HG03196 (cell line): ENCODE measurements at regions not wholly inside any gene's neighbourhood (a gene's known extent, or its start where the extent isn't known, plus 50 kb on each side); places are given as distances from the start of the nearest gene placed in this dataset.

Source experiments
- ATAC-seq: cut with Tn5 transposase; IDR thresholded peaks from one replicate; pipeline ENCODE4 v1.9.1; 2021; ENCODE audit not compliant: unreplicated experiment

- ATAC-seq = no peak
Observed at GRCh38 chr18:25815659-25816058, 274.8 kb downstream of the SS18 start.

DNA sequence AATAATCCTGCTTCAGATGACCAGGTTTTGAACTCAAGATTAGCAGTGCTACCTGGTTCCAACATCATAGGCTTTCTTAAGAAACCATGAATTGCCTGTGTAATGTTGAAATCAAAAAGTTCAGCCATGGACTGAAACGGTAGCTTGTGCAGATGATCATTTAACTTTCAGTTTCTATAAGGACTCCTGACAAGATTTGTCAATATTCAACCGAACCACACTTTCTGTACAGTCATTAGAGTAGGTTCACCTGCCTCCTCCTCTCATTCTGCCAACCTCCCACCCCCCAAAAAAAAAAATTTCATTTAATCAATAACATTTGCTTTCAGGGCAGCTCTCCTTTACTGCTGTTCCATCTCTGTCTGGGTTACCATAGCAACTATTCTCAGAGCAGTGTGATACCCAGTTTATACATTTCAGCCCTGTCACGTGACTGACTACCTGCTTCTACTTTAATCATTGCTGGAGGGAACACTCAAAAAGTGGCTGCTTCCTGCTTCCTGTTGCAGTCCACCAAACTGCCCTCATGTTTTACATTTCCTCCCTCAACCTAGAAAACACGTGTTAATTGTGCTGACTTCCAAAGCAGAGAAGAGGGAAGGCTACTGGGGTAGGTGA is 275.5 kb downstream of the SS18 start:
- peak; percentile 93 for ATAC-seq

- no peak for ATAC-seq
Observed at GRCh38 chr18:25813110-25813509, 277.3 kb downstream of the SS18 start.

DNA sequence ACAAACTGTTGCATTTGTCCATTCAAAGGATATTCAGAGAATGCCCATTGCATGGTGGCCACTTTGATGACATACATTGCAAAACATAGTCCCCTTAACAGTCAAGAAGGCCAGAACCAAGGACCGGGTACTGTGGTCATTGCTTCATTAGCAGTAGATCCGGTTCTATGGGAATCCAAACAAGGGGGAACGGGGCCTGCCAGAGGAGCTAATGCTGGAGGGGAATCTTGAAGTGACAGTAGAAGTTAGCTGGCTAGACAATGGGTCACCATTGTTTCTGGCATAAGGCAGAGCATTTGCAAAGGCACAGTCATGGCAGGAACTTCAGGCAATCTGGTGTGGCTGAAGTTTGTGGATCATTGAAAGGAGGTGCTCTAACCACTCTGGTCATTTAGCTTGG is 279.7 kb downstream of the SS18 start:
- no peak for ATAC-seq

- ATAC-seq = no peak
Observed at GRCh38 chr18:25805939-25806338, 284.5 kb downstream of the SS18 start.

GRCh38 chr18:25805323-25805722 is 285.1 kb downstream of the SS18 start:
- ATAC-seq = no peak

GRCh38 chr18:25799231-25799630 is 291.2 kb downstream of the SS18 start:
- ATAC-seq = no peak

GRCh38 chr18:25798046-25798445 is 292.4 kb downstream of the SS18 start:
- no peak for ATAC-seq

- ATAC-seq = no peak
Observed at GRCh38 chr18:25795213-25795612, 295.2 kb downstream of the SS18 start.

- ATAC-seq = no peak
Observed at GRCh38 chr18:25787276-25787675, 303.1 kb downstream of the SS18 start.

DNA sequence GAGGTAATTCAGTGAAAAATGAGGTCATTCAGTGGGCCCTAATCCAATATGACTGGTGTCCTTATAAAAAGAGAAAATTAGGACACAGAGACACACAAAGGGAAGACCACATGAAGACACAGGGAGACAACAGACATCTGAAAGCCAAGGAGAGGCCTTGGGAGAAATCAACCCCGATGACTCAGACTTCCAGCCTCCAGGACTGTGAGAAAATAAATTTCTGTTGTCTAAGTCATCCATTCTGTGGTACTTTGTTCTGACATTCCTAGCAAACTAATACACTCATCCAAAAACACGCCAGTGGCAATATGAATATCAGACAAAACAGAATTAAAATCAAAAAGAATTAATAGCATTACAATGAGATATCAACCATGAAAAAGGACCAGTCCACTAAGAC is 303.7 kb downstream of the SS18 start:
- ATAC-seq = no peak

- ATAC-seq = no peak
Observed at GRCh38 chr18:25780105-25780504, 310.3 kb downstream of the SS18 start.

DNA sequence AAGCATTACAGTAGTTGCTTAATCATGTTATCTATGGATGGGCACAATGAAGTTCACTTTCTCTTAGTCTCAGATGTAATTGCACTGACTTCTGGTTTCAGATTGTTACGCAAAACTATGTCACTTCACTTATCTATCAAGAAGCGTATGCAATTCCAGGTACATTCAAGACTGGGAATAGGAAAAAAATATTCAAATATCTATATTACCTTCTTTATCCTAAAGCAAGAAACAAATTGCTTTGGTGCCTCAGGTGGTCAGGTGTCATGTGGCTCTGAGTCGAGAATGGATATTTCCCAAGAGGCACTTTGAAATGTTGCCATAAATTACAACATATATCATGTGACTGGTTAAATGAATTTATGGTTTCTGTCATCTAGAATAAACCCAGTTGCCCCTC is 318.6 kb downstream of the SS18 start:
- ATAC-seq = no peak

GRCh38 chr18:25764777-25765176 is 325.6 kb downstream of the SS18 start:
- no peak for ATAC-seq

- ATAC-seq = no peak
Observed at GRCh38 chr18:25759111-25759510, 331.3 kb downstream of the SS18 start.

- no peak for ATAC-seq
Observed at GRCh38 chr18:25743646-25744151, 346.7 kb downstream of the SS18 start.

DNA sequence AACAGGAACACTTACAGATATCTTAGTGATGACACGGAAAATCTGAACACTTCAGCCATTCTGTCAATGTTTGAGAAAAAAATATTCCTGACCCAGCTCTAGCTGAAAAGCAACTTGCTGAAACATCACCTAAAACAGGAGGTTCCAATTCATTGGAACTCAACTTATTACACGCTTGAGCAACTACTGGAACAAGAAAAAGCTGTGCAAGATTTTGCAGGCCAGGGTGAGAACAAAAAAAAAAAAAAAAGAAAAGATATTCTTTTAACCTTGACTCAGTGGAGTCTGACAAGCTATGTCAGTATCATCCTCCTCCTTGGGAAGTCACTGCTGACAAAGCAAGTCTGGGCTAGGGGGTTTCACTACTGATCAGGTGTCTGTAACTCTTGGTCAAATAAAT is 351.0 kb downstream of the SS18 start:
- ATAC-seq = no peak

- ATAC-seq = no peak
Observed at GRCh38 chr18:25737710-25738311, 352.6 kb downstream of the SS18 start.

- no peak for ATAC-seq
Observed at GRCh38 chr18:25736516-25736915, 353.9 kb downstream of the SS18 start.

GRCh38 chr18:25735459-25735858 is 355.0 kb downstream of the SS18 start:
- no peak for ATAC-seq

DNA sequence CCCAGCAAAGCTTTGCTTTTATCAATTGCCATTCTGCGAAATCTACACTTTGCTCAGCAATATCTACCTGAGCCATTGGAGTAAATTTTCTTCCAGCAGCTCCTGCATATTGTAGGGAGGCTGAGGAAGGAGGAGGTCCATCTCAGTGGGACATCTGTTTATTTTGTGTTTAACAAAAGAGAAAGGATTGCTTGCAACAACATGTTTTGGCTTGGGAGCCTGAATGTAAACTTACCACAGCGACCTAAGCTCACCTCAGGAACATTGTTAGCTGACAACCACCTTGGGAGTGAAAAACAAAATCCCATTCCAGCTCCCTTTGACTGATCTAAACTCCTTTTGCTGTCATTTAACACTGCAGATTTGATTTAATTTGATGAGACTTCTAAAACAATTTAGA is 356.1 kb downstream of the SS18 start:
- no peak for ATAC-seq

DNA sequence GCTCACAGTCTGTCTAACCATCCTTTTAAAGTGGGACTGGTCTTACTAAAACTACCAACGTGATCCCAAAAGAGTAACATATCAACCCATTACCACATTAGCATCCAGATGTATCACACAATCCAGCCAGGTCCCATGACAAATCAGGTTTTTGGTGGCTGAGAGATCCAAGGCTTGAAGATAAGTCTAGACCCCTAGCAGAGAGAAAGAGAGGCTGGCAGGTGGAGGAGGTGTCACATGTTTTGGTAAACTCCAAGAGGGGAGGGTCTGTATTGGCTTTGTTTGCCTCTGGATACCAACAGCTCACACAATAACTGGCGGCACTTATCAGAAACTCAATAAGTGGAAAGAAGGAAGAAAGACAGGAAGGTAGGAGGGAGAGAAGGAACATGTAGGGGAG is 357.6 kb downstream of the SS18 start:
- ATAC-seq = no peak

DNA sequence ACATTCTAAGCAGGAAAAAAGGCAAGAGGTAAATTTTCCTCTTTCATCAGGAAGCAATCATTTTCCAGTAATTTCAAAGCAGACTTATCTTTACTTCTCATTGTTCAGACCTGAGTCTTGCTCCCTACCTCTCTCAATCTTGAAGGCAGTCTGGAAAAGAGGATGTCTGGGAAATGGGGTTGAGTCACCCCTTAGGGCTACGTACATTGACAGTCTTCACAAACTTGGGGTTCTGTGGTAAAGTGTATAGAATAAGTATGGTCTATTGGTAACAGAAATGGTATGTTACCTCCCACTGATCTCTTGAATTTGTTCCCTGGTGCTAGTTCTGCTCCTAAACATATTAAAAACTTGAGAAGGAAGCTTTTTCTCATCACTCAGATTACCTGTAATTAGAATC is 361.3 kb downstream of the SS18 start:
- ATAC-seq = no peak
